ENCODE measurements at regions not wholly inside any gene's neighbourhood (a gene's known extent, or its start where the extent isn't known, plus 50 kb on each side); places are given as distances from the start of the nearest gene placed in this dataset.

- no peaks in the 10 kb centered on the region for H4K20me1 ChIP-seq (replicated peaks; ENCODE audit: control insufficient read depth, extremely low read depth, insufficient read depth, low read length)
- H3K36me3 ChIP-seq (ENCODE audit: control insufficient read depth in 2 of 2, extremely low read depth in 1 of 2, insufficient read depth in 2 of 2, low read length in 2 of 2): no peaks in the 10 kb centered on the region
- H3K9me1 ChIP-seq (replicated peaks; ENCODE audit: control insufficient read depth, extremely low read depth, insufficient read depth, low read length): no peaks in the 10 kb centered on the region
- DNase-seq (ENCODE audit: low read depth, low spot score) (no peak), FAIRE-seq (no peak)
- intact Hi-C loops (cut with micrococcal nuclease) (loop anchor here (2.0 to 5.0 kb wide), 3 partner anchors 15 to 286 kb away; partner anchors contain the start of gene VEGFA), dilution Hi-C loops (cut with MboI; ENCODE audit: extremely low pct_ligation_motif_present, low sequenced_read_pairs) (no loop called here)
- H2AFZ ChIP-seq (ENCODE audit: low read depth, low read length): no peak overlapping the region
- no peaks in the 10 kb centered on the region for H3K79me2 ChIP-seq (ENCODE audit: control insufficient read depth, insufficient read depth, low read length)
- H3K27me3 ChIP-seq (ENCODE audit: control insufficient read depth in 2 of 2, insufficient read depth in 2 of 2, low read length in 2 of 2): no peaks in the 10 kb centered on the region
- no peaks in the 10 kb centered on the region for H3K9me3 ChIP-seq (replicated peaks; ENCODE audit: control insufficient read depth, insufficient read depth, low read length)
- H3K4me2 ChIP-seq (ENCODE audit: insufficient read depth, low read length): peak overlapping the region; percentile 31
- POLR2A ChIA-PET: interaction anchor here (1.0 kb wide), 1 partner anchor 46 kb away, joined by 3 read pairs; no protein-coding TSS in a partner anchor
- CTCF ChIA-PET: interaction anchor here (1.0 to 2.5 kb wide), 6 partner anchors 10 to 288 kb away, joined by 3 to 13 read pairs (median 8); partner anchors contain the start of gene VEGFA
- TSS peak; percentile 59 for BruUV-seq (replicated peaks)
- H3K27ac ChIP-seq (ENCODE audit: insufficient read depth, low read depth, low read length): peak overlapping the region; percentile 93
- peaks cover 47% of the 10 kb centered on the region for H3K4me1 ChIP-seq (ENCODE audit: control insufficient read depth, extremely low read depth, insufficient read depth, low read length)
- H3K9ac ChIP-seq (replicated peaks; ENCODE audit: extremely low read depth, insufficient read depth, low read length): peak overlapping the region; percentile 46
- H3K4me3 ChIP-seq (replicated peaks in 1 of 3; ENCODE audit: insufficient read depth in 1 of 3, low read depth in 1 of 3, low read length in 3 of 3): no peak overlapping the region
- TF ChIP-seq MYC (IDR thresholded peaks at IDR 0.05; ENCODE audit: low read depth, low read length): no peak
- no peak for TF ChIP-seq CTCF (IDR thresholded peaks at IDR 0.05; ENCODE audit: extremely low read depth in 1 of 2, insufficient read depth in 1 of 2, low read depth in 1 of 2, low read length in 2 of 2)
- no peak for TF ChIP-seq FOS (IDR thresholded peaks at IDR 0.05; ENCODE audit: borderline replicate concordance, insufficient read depth, low read length)
- TF ChIP-seq MAX (IDR thresholded peaks at IDR 0.05; ENCODE audit: insufficient read depth, insufficient read length): no peak
- no peak for TF ChIP-seq POLR2AphosphoS5 (IDR thresholded peaks at IDR 0.05; ENCODE audit: insufficient read depth, low read depth, low read length)
- no peak for TF ChIP-seq POLR2A (IDR thresholded peaks at IDR 0.05; ENCODE audit: low read depth, low read length)
- TF ChIP-seq JUN (IDR thresholded peaks at IDR 0.05; ENCODE audit: borderline replicate concordance, insufficient read depth, insufficient read length, low read depth): no peak
These were observed 69.2 kb downstream of the MRPL14 start for GRCh38 chr6:44057931-44058616.

All from endothelial cell of umbilical vein (primary cell).